Endodermal cell (in vitro differentiated cells): ENCODE measurements at regions not wholly inside any gene's neighbourhood (a gene's known extent, or its start where the extent isn't known, plus 50 kb on each side); places are given as distances from the start of the nearest gene placed in this dataset.

ENCODE experiments used
- DNase-seq: peaks from one replicate; pipeline ENCODE4 v3.0.0-alpha.2; 2017
- H3K27ac ChIP-seq: 2 replicates; pipeline ENCODE4 v1.5.1; 2013; ENCODE audit warnings: mild to moderate bottlenecking, low read depth, low read length, moderate library complexity
- H3K27me3 ChIP-seq: 2 replicates; pipeline ENCODE4 v1.6.1; 2013; ENCODE audit warnings: mild to moderate bottlenecking, low read length, moderate library complexity; ENCODE audit not compliant: insufficient read depth, control insufficient read depth, poor library complexity, severe bottlenecking
- H3K36me3 ChIP-seq: 2 replicates; pipeline ENCODE4 v1.7.0; 2013; ENCODE audit warnings: mild to moderate bottlenecking, low read length, moderate library complexity; ENCODE audit not compliant: control insufficient read depth, insufficient read depth
- H3K4me1 ChIP-seq: one replicate; pipeline ENCODE4 v1.7.0; 2013; ENCODE audit warnings: low read length; ENCODE audit not compliant: control insufficient read depth, insufficient read depth
- H3K4me3 ChIP-seq: 2 replicates; pipeline ENCODE4 v1.5.1; 2013; ENCODE audit warnings: mild to moderate bottlenecking, low read length, moderate library complexity
- H3K9ac ChIP-seq: 2 replicates; pipeline ENCODE4 v1.6.1; 2013; ENCODE audit warnings: mild to moderate bottlenecking, low read length, moderate library complexity; ENCODE audit not compliant: poor library complexity, severe bottlenecking; ENCODE audit errors: extremely low read depth
- H3K9me3 ChIP-seq: 2 replicates; pipeline ENCODE4 v1.6.1; 2013; ENCODE audit warnings: mild to moderate bottlenecking, low read length, moderate library complexity; ENCODE audit not compliant: control insufficient read depth
- H3K27ac Mint-ChIP-seq: 2 replicates; pipeline ENCODE4 v1.8.0; 2020; ENCODE audit warnings: mixed read lengths
- H3K27me3 Mint-ChIP-seq: 2 replicates; pipeline ENCODE4 v1.8.0; 2021; ENCODE audit warnings: mild to moderate bottlenecking, mixed read lengths; ENCODE audit not compliant: insufficient read depth
- H3K36me3 Mint-ChIP-seq: 2 replicates; pipeline ENCODE4 v1.8.0; 2020; ENCODE audit warnings: low read depth, mixed read lengths
- H3K4me1 Mint-ChIP-seq: 2 replicates; pipeline ENCODE4 v1.8.0; 2020; ENCODE audit warnings: mixed read lengths
- H3K4me3 Mint-ChIP-seq: 2 replicates; pipeline ENCODE4 v1.8.0; 2020; ENCODE audit warnings: mild to moderate bottlenecking, moderate library complexity, mixed read lengths
- H3K9me3 Mint-ChIP-seq: 2 replicates; pipeline ENCODE4 v1.8.0; 2020; ENCODE audit warnings: mild to moderate bottlenecking, mixed read lengths
- WGBS, 2 experiments: methylation state at CpG; one replicate each; pipeline versions ENCODE4 v1.1.5 to v1.1.7; 2013; ENCODE audit warnings: missing lambda C conversion rate in 2 of 2, mixed read lengths in 1 of 2; ENCODE audit not compliant: insufficient coverage in 1 of 2, insufficient read length in 1 of 2; 5-methylcytosine and 5-hydroxymethylcytosine counted together
- TF ChIP-seq, protein P1 (sequence below): fragments of 200-600 bp; sonication (generic); conservative IDR thresholded peaks from 2 replicates; pipeline ENCODE4 v1.5.0; 2021; ENCODE audit warnings: antibody characterized with exemption, mild to moderate bottlenecking

DNA sequence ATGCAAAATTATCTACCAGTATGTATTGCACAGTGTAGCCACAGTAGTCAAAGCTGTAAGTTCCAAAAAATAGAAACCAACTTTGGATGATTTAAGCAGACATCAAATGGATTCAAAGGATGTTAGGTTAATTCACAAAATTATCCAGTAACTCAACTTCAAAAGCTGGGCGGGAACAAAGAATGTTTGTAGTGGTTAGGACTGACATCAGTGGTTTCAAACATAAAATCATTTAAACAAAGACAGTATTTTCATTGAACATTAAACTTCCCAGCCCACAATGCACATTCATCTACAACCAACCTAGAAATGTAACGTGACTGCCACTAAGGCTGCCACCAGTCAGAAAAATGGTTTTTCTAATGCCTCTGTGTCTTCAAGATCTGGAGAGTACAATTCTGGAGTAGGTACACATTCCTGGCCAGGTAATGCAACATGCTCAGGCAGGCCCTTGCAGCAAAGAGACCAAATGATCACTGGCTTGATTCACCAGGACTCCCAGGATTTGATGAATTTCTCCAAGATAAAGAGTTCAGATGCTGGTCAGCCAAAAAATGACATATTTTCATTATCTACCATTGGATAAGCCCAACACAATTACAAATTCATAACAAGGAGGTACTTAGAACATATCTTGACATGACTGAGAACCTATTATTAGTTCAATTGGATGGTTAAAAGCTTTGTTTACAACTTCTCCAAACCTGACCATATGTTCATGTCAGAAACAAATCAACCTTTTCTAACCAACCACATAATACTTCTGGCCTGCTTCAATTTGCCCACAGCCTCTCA lies 189.8 kb upstream of the CNTN4 start:
- H3K9me3 Mint-ChIP-seq = peaks cover 2% of the 10 kb centered on the region
- no peak overlapping the region for H3K27ac Mint-ChIP-seq
- no peaks in the 10 kb centered on the region for H3K36me3 Mint-ChIP-seq
- TF ChIP-seq, protein P1, sequence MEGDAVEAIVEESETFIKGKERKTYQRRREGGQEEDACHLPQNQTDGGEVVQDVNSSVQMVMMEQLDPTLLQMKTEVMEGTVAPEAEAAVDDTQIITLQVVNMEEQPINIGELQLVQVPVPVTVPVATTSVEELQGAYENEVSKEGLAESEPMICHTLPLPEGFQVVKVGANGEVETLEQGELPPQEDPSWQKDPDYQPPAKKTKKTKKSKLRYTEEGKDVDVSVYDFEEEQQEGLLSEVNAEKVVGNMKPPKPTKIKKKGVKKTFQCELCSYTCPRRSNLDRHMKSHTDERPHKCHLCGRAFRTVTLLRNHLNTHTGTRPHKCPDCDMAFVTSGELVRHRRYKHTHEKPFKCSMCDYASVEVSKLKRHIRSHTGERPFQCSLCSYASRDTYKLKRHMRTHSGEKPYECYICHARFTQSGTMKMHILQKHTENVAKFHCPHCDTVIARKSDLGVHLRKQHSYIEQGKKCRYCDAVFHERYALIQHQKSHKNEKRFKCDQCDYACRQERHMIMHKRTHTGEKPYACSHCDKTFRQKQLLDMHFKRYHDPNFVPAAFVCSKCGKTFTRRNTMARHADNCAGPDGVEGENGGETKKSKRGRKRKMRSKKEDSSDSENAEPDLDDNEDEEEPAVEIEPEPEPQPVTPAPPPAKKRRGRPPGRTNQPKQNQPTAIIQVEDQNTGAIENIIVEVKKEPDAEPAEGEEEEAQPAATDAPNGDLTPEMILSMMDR = no peak
- WGBS, 2 experiments = 42 to 90% methylated on average over 1 to 2 of the region's 2 CpGs
- H3K27me3 Mint-ChIP-seq = peaks cover 2% of the 10 kb centered on the region
- no peak for DNase-seq
- no peaks in the 10 kb centered on the region for H3K4me1 Mint-ChIP-seq
- no peak overlapping the region for H3K4me3 Mint-ChIP-seq
- Histone ChIP-seq H3K4me1 (no peaks in the 10 kb centered on the region), H3K9me3 (peaks cover 25% of the 10 kb centered on the region), H3K4me3 (no peak overlapping the region), H3K9ac (no peak overlapping the region), H3K36me3 (no peaks in the 10 kb centered on the region), H3K27me3 (no peaks in the 10 kb centered on the region), H3K27ac (no peak overlapping the region)

DNA sequence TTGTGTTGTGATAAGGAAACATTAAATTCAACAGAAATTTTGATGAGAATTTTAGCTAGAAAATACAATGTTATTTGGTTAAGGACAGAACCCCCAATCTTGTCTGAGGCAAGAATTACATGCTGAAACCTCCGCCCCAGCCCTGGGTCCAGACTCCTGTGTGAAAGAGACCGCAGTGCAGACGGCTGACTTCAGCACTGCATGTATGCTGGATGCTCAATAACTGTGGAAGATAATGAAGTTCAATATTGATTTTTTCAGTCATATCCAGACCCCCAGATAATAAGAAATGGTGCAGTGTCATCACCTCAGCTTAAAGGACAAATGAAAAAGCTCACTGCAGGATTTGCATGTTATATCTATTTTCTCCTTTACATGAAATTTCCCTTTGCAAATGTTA lies 188.3 kb upstream of the CNTN4 start:
- Mint-ChIP-seq H3K27me3 (peaks cover 2% of the 10 kb centered on the region), H3K4me1 (no peaks in the 10 kb centered on the region), H3K9me3 (peaks cover 8% of the 10 kb centered on the region), H3K4me3 (no peak overlapping the region), H3K36me3 (no peaks in the 10 kb centered on the region), H3K27ac (no peak overlapping the region)
- Histone ChIP-seq H3K27ac (no peak overlapping the region), H3K4me1 (no peaks in the 10 kb centered on the region), H3K27me3 (no peaks in the 10 kb centered on the region), H3K9me3 (peaks cover 25% of the 10 kb centered on the region), H3K4me3 (no peak overlapping the region), H3K9ac (no peak overlapping the region), H3K36me3 (no peaks in the 10 kb centered on the region)
- DNase-seq = no peak
- 85% methylated on average over 3 of the region's 3 CpGs; no CpG with 5 or more reads in 1 of the 2 experiments for WGBS, 2 experiments
- TF ChIP-seq, protein P1 = no peak

DNA sequence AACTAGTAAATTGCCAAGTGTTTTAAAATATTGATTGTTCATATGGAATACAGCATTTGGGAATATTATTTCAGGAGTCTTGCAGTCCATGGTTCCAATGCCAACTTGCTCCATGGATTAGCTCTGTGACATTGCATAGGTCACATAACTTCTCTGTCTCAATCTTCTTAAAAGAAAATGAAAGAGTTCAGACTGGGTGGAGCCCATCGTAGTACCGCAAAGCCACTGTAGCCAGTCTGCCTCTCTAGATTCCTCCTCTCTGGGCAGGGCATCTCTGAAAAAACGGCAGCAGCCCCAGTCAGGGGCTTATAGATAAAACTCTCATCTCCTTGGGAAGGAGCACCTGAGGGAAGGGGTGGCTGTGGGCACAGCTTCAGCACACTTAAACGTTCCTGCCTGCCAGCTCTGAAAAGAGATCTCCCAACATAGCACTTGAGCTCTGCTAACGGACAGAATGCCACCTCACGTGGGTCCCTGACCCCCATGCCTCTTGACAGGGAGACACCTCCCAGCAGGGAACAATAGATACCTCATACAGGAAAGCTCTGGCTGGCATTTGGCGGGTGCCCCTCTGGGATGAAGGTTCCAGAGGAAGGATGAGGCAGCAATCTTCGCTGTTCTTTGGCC lies 168.8 kb upstream of the CNTN4 start:
- Mint-ChIP-seq H3K4me1 (no peaks in the 10 kb centered on the region), H3K9me3 (peaks cover 24% of the 10 kb centered on the region), H3K4me3 (no peak overlapping the region), H3K27me3 (peaks cover under 1% of the 10 kb centered on the region), H3K36me3 (no peaks in the 10 kb centered on the region), H3K27ac (no peak overlapping the region)
- DNase-seq = no peak
- H3K36me3 ChIP-seq = no peaks in the 10 kb centered on the region
- no peak overlapping the region for H3K9ac ChIP-seq
- no peaks in the 10 kb centered on the region for H3K27me3 ChIP-seq
- H3K4me1 ChIP-seq = no peaks in the 10 kb centered on the region
- TF ChIP-seq, protein P1 = no peak
- WGBS, 2 experiments = 76 to 80% methylated on average over 4 to 8 of the region's 8 CpGs
- no peak overlapping the region for H3K27ac ChIP-seq
- no peak overlapping the region for H3K4me3 ChIP-seq
- H3K9me3 ChIP-seq = peaks cover 12% of the 10 kb centered on the region
